GM21360 (cell line): ENCODE measurements at regions not wholly inside any gene's neighbourhood (a gene's known extent, or its start where the extent isn't known, plus 50 kb on each side); places are given as distances from the start of the nearest gene placed in this dataset.

ENCODE experiments used
- ATAC-seq: cut with Tn5 transposase; IDR thresholded peaks from one replicate; pipeline ENCODE4 v1.9.1; 2021; ENCODE audit warnings: mild to moderate bottlenecking, moderate library complexity; ENCODE audit not compliant: unreplicated experiment

DNA sequence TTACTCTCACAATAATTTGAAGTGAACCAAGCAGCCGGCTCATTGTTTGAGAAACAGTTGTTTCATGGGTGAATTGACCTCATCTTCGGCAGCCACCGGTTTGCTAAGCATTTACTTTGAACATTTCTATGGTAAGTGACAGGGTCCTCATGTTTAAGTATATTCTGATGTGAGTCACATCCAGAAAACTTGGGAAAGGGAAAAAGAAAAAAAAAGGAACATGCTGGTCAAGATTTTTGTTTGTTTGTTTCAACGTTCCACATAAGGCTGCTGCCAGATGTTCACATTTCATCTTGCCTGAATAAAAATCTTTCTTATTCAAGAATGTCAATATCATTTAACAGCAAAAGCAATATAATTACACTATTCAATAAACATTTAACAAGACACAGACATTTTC, 55.0 kb upstream of the EXOC2 start:
- no peak for ATAC-seq

DNA sequence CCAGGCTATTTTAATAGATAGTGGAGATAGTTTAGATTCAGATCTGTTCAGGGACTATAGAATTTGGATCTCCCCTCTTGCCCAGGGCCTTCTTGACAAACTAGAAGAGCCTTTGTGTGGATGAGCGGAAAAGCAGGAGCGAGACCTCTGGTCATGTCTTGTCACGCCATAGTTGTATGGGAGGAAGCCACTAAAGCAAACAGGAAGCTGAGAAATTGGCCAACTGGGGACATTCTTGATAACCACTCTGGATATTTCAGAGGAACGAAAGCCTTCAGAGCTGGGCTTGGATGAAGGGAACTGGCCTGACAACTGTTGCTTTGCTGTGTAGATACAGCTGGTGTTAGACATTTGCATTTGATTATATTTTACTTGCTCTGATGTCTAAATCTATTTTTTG, 54.1 kb upstream of the EXOC2 start:
- ATAC-seq, result no peak

DNA sequence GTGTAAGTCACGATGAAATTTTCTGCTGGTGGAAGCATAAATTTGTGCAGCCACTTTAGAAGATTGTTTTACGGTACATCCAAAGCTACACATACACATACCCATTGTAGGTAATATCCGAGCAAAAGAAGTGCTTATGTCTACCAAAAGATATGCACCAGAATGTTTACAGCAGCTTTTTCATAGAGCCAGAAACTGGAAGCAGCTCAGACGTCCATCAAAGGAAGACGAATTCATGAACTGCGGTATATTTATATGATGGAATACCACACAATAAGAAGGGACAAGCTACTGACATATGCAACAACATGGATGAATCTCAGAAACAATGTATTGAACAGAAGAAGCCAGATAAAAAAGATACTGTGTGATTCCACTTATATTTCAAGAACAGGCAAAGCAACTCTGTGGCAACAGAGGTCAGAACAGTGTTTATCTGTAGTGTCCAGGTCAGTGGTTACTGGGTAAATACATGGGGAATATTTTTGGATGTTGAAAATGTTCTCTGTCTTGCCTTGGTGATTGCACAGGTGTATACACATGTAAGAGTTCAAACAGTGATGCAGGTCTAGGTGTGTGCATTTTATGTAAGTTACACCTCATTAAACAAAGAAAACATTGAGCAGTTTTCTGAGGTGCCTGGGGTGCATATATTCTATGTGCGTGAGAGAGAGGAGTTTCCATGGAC, 51.9 kb upstream of the EXOC2 start:
- no peak for ATAC-seq

DNA sequence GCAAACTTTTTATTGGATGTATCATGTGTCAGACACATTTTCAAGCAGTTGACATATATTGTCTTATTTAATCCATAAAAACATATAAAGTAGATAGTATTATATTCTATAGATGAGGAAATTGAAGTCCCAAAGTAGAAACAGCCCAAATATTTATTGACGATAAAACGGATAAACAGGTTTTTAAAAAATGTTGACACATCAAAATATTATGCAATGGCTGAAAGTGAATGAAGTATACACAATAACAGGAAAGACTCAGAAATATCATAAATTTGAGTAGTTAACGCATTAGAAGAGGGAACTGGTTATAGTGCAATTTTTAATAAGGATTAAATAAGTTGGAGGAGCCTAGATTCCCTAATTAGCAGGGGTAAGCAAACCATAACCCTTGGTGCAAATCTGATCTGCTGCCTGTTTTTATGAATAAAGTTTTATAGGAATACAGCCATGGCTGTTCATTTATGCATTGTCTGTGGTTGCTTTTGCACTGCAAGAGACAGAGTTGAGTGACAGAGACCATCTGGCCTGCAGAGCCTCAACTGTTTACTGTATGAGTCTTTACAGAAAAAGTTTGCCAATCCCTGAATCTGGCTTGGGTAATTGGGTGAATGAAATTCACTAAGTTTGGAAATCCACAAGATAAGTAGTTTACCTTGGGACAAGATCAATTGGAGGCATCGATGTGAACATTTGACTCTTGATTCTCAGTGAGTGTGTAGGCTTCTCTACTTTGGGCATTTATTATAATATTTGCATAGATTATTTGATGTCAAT, 50.6 kb upstream of the EXOC2 start:
- ATAC-seq, result no peak
